Keratinocyte (primary cell): ENCODE measurements at regions not wholly inside any gene's neighbourhood (a gene's known extent, or its start where the extent isn't known, plus 50 kb on each side); places are given as distances from the start of the nearest gene placed in this dataset.

Source experiments
- DNase-seq: peaks from one replicate; pipeline ENCODE4 v3.0.0-alpha.2; 2011; ENCODE audit warnings: low read depth, missing footprints, low spot score
- FAIRE-seq: peaks from 2 replicates; lab custom pipeline; 2011; peaks lifted over from hg19 to GRCh38; lab: Jason Lieb, UNC
- H2AFZ ChIP-seq: 2 replicates; pipeline ENCODE4 v1.6.0; 2012; ENCODE audit warnings: low read length, control low read depth, inconsistent platforms; ENCODE audit not compliant: control insufficient read depth
- H3K27ac ChIP-seq: 2 replicates; pipeline ENCODE4 v1.5.1; 2011; ENCODE audit warnings: low read length; ENCODE audit not compliant: control insufficient read depth, insufficient read depth
- H3K27me3 ChIP-seq: 3 replicates; pipeline ENCODE4 v1.6.0; 2011; ENCODE audit warnings: low read length; ENCODE audit not compliant: control insufficient read depth, insufficient read depth; ENCODE audit errors: extremely low read depth
- H3K36me3 ChIP-seq, 2 experiments: 2 replicates in 1 of 2; 3 replicates in 1 of 2; pipeline ENCODE4 v1.5.1; 2011; ENCODE audit warnings: low read length in 2 of 2, mild to moderate bottlenecking in 1 of 2; ENCODE audit not compliant: control insufficient read depth in 2 of 2, insufficient read depth in 2 of 2; ENCODE audit errors: extremely low read depth in 1 of 2
- H3K4me1 ChIP-seq: 3 replicates; pipeline ENCODE4 v1.5.1; 2011; ENCODE audit warnings: low read length; ENCODE audit not compliant: control insufficient read depth, insufficient read depth; ENCODE audit errors: extremely low read depth
- H3K4me2 ChIP-seq: 3 replicates; pipeline ENCODE4 v1.6.0; 2011; ENCODE audit warnings: low read depth, low read length; ENCODE audit not compliant: control insufficient read depth, insufficient read depth; ENCODE audit errors: extremely low read depth
- H3K4me3 ChIP-seq, 3 experiments: fragments of 200-600 bp in 1 of 3; sonication (generic) in 1 of 3; 2 replicates in 2 of 3; 3 replicates in 1 of 3; pipeline ENCODE4 v1.5.1; 2011 to 2016; ENCODE audit warnings: low read length in 3 of 3, mild to moderate bottlenecking in 3 of 3, control low read depth in 2 of 3, inconsistent platforms in 1 of 3, low read depth in 1 of 3, mixed read lengths in 1 of 3, mixed run types in 1 of 3, moderate library complexity in 1 of 3; ENCODE audit not compliant: control insufficient read depth in 2 of 3, insufficient read depth in 2 of 3; ENCODE audit errors: extremely low read depth in 1 of 3
- H3K79me2 ChIP-seq: 2 replicates; pipeline ENCODE4 v1.6.0; 2012; ENCODE audit warnings: low read length; ENCODE audit not compliant: control insufficient read depth, insufficient read depth
- H3K9ac ChIP-seq: 3 replicates; pipeline ENCODE4 v1.6.0; 2011; ENCODE audit warnings: low read length; ENCODE audit not compliant: control insufficient read depth, insufficient read depth; ENCODE audit errors: extremely low read depth
- H3K9me1 ChIP-seq: 3 replicates; pipeline ENCODE4 v1.6.0; 2011; ENCODE audit warnings: low read length; ENCODE audit not compliant: control insufficient read depth, insufficient read depth; ENCODE audit errors: extremely low read depth
- H3K9me3 ChIP-seq: 2 replicates; pipeline ENCODE4 v1.5.1; 2012; ENCODE audit warnings: low read depth, low read length; ENCODE audit not compliant: control insufficient read depth
- H4K20me1 ChIP-seq: 3 replicates; pipeline ENCODE4 v1.6.0; 2011; ENCODE audit warnings: low read length; ENCODE audit not compliant: control insufficient read depth, insufficient read depth; ENCODE audit errors: extremely low read depth
- CTCF ChIP-seq, 3 experiments: IDR thresholded peaks in 1 of 3; conservative IDR thresholded peaks in 1 of 3; optimal IDR thresholded peaks in 1 of 3; 2 replicates in 2 of 3; 3 replicates in 1 of 3; pipeline versions ENCODE3 to v1.5.1; 2011; ENCODE audit warnings: low read length in 3 of 3, mild to moderate bottlenecking in 3 of 3, moderate library complexity in 2 of 3, control low read depth in 1 of 3, inconsistent platforms in 1 of 3; ENCODE audit not compliant: insufficient read depth in 2 of 3; ENCODE audit errors: extremely low read depth in 1 of 3
- EZH2 ChIP-seq: IDR thresholded peaks from one replicate; pipeline ENCODE4 v1.6.1; 2012; ENCODE audit warnings: inconsistent platforms, mild to moderate bottlenecking, low read length, moderate library complexity
- dilution Hi-C: fragments of 300-500 bp; cut with MboI; formaldehyde crosslinking; loops from one replicate; pipeline ENCODE4 v1.7.0; 2020; ENCODE audit warnings: low sequenced_read_pairs; ENCODE audit not compliant: extremely low pct_ligation_motif_present

- TF ChIP-seq EZH2 (no peak), CTCF (optimal IDR thresholded peaks at IDR 0.05 in 1 of 3, IDR thresholded peaks at IDR 0.05 in 1 of 3, conservative IDR thresholded peaks at IDR 0.05 in 1 of 3; ENCODE audit: extremely low read depth in 1 of 3, insufficient read depth in 2 of 3, low read length in 3 of 3) (no peak)
- FAIRE-seq (no peak), DNase-seq (no peak)
- Histone ChIP-seq H3K36me3 (no peaks in the 10 kb centered on the region), H3K27ac (no peak overlapping the region), H3K9me1 (no peaks in the 10 kb centered on the region), H4K20me1 (no peaks in the 10 kb centered on the region), H3K4me2 (no peak overlapping the region), H3K27me3 (no peaks in the 10 kb centered on the region), H3K4me3 (no peak overlapping the region), H2AFZ (no peak overlapping the region), H3K79me2 (no peaks in the 10 kb centered on the region), H3K9me3 (no peaks in the 10 kb centered on the region), H3K4me1 (no peaks in the 10 kb centered on the region), H3K9ac (no peak overlapping the region)
- dilution Hi-C loops: no loop called here
Measured at GRCh38 chr5:12952409-12952808, 992.1 kb downstream of the DNAH5 start.

GRCh38 chr5:12951846-12952245 is 992.6 kb downstream of the DNAH5 start:
- H3K27me3 ChIP-seq: no peaks in the 10 kb centered on the region
- dilution Hi-C loops: no loop called here
- no peak overlapping the region for H3K4me2 ChIP-seq

More at GRCh38 chr5:12951846-12952245, 992.6 kb downstream of the DNAH5 start:
- DNase-seq: no peak
- Histone ChIP-seq H3K4me3 (no peak overlapping the region), H3K4me1 (no peaks in the 10 kb centered on the region), H3K9me3 (no peaks in the 10 kb centered on the region), H3K9ac (no peak overlapping the region), H3K27ac (no peak overlapping the region), H2AFZ (no peak overlapping the region), H4K20me1 (no peaks in the 10 kb centered on the region), H3K36me3 (no peaks in the 10 kb centered on the region), H3K9me1 (no peaks in the 10 kb centered on the region), H3K79me2 (no peaks in the 10 kb centered on the region)
- TF ChIP-seq CTCF (optimal IDR thresholded peaks at IDR 0.05 in 1 of 3, IDR thresholded peaks at IDR 0.05 in 1 of 3, conservative IDR thresholded peaks at IDR 0.05 in 1 of 3; ENCODE audit: extremely low read depth in 1 of 3, insufficient read depth in 2 of 3, low read length in 3 of 3) (no peak), EZH2 (no peak)
- FAIRE-seq: no peak
